ENCODE measurements at regions not wholly inside any gene's neighbourhood (a gene's known extent, or its start where the extent isn't known, plus 50 kb on each side); places are given as distances from the start of the nearest gene placed in this dataset.

DNA sequence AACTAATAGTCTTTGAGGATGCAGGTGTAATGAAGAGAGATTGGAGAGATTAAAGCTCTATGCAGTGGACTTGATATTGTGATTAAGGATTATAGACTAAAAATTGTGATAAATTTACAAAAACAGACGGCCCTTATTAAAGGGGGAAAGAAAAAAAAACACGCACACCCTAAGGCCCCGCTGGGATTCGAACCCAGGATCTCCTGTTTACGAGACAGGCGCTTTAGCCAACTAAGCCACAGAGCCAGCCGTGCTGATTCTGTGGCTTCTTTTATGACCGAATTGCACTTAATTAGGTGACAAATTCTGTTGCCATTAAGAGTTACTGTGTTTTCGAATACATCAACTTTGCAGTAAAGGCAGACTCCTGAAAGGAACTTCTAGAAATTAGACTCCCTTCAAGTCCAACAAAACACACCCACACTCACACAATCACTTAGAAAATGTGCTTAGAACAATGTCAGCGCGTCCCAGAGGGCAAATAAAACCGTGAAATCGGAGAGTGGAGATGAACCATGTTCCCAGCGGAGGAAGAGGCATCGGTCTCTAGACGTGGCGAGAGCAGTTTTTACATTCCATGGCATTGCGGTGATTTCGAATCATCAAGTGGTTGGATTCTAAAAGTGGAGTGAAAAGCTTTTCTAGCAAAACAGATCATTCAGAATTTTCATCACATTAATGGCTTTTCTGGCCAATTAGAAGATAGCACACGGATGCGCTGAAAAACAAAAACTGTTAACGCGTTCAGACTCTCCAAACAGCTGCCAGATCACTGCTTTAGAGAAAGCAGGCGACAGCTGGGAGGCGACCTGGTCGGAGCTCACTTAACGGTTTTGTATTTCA is 122.6 kb downstream of the GPX5 start:
- DNase-seq: peak; percentile 41
- peak overlapping the region; percentile 83 for H3K4me3 ChIP-seq
- no peaks in the 10 kb centered on the region for H3K9me3 ChIP-seq
- H3K36me3 ChIP-seq: no peaks in the 10 kb centered on the region
- H3K27me3 ChIP-seq: no peaks in the 10 kb centered on the region

DNA sequence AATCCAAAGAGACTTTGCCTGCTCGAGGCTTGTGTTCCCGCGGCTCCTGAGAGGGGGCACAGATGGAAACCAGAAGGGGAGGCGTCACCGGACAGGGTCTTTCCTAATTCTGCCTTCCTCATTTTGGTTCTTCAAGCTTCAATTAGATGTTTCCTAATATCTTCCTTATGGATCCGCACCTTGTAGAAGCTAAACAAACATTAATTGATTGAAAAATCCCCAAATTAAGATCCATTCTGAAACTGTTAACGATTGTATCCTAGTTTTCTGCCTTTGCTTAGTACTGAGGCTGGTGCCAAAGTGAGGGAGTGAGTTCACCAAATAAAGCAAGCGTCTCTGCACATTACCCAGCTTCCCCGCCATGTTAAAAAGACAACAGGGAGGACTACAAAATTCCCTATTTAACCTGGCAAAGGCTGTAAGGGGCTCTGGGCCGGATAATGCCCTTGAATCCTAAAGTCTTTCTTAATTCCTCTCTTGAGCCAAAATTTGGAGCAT is 123.2 kb downstream of the GPX5 start:
- Histone ChIP-seq H3K9me3 (no peaks in the 10 kb centered on the region), H3K36me3 (no peaks in the 10 kb centered on the region), H3K4me3 (peak overlapping the region; percentile 83), H3K27me3 (no peaks in the 10 kb centered on the region)
- peak; percentile 34 for DNase-seq

DNA sequence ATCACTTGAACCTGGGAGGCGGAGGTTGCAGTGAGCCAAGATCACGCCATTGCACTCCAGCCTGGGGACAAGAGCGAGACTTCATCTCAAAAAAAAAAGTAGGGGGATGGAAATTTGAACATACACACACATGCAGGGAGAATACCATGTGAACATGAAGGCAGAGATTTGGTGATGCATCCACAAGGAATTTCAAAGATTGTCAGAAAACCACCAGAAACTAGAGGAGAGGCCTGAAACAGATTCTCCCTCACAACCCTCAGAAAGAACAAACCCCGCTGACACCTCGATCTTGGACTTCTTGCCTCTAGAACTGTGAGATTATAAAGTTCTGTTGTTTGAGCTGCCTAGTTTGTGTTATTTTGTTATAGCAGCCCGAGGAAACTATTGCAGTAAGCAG is 125.5 kb downstream of the GPX5 start:
- DNase-seq: no peak
- Histone ChIP-seq H3K36me3 (no peaks in the 10 kb centered on the region), H3K27me3 (no peaks in the 10 kb centered on the region), H3K9me3 (no peaks in the 10 kb centered on the region), H3K4me3 (no peak overlapping the region)

DNA sequence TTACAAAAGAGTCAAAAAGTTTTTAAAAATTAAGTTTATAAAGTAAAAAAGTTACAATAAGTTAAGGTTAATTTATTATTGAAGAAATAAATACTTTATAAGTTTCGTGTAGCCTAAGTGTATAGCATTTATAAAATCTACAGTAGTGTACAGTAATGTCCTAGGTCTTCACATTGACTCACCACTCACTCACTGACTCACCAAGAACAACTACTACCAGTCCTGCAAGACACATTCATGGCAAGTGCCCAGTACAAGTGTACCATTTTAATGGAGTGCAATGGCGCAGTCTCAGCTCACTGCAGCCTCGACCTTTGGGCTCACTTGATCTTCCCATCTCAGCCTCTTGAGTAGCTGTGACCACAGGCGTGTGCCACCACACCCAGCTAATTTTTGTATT is 128.2 kb downstream of the GPX5 start:
- Histone ChIP-seq H3K4me3 (no peak overlapping the region), H3K36me3 (no peaks in the 10 kb centered on the region), H3K9me3 (no peaks in the 10 kb centered on the region), H3K27me3 (no peaks in the 10 kb centered on the region)
- no peak for DNase-seq

DNA sequence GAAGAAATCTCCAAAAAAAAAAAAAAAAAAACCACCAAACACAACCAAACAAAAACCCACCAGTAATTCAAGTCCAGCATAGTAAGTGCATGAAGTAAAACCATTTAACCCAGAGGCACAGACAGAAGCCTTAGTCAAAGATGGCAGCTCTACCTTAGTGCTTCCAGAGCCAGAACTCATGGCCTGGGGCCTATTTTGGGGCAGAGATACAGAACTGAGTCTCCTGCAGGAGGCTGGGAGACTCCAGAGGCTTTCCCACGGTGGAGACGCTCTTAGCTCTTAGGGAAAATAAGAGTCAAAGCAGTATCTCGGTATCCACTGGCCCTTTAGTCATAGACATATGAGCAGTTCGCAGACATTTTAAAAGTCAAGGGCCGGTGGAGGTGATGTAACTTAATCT is 129.5 kb downstream of the GPX5 start:
- no peak for DNase-seq
- H3K36me3 ChIP-seq: no peaks in the 10 kb centered on the region

DNA sequence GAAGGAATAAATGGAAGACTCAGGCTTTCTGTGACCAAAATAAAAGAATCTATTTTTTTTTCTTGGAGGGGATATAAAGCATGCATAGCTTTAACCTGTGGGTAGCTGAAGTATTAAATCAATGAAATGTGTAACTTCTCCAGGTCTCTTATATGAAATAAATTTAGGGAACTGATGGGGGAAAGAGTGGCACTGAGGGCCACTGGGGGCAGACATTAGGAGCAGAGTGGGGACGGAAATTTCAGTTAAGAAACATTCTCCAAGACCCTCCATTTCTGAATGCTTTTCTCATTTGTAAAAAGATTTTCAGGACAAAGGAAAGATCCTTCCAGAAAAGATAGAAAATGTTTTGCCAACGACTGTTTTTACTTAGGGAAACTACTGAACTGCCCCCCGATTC is 131.0 kb downstream of the GPX5 start:
- Histone ChIP-seq H3K27me3 (no peaks in the 10 kb centered on the region), H3K9me3 (no peaks in the 10 kb centered on the region), H3K36me3 (no peaks in the 10 kb centered on the region), H3K4me3 (peak overlapping the region; percentile 56)
- no peak for DNase-seq

More for the DNA sequence above, 129.5 kb downstream of the GPX5 start:
- Histone ChIP-seq H3K27me3 (no peaks in the 10 kb centered on the region), H3K4me3 (no peak overlapping the region), H3K9me3 (no peaks in the 10 kb centered on the region)

DNA sequence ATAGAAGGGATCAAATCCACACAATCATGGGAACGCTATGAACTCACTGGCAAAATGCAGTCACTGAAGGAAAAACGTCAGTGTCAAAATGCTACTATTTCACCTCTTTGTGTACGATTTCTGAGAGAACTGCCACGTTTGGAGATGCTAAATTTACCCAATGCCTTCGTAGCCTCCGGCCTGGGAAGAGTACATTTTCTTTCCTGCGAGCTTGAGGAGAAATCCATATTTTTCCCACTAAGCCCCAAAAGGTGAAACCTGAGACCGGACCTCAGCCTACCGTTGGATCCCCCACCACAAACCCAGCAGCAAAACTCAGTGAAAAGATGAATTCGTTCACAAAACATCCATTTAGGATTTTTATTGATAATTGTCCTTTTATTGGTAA is 131.7 kb downstream of the GPX5 start:
- DNase-seq: no peak
- peak overlapping the region; percentile 56 for H3K4me3 ChIP-seq
- H3K9me3 ChIP-seq: no peaks in the 10 kb centered on the region
- no peaks in the 10 kb centered on the region for H3K36me3 ChIP-seq
- H3K27me3 ChIP-seq: no peaks in the 10 kb centered on the region

DNA sequence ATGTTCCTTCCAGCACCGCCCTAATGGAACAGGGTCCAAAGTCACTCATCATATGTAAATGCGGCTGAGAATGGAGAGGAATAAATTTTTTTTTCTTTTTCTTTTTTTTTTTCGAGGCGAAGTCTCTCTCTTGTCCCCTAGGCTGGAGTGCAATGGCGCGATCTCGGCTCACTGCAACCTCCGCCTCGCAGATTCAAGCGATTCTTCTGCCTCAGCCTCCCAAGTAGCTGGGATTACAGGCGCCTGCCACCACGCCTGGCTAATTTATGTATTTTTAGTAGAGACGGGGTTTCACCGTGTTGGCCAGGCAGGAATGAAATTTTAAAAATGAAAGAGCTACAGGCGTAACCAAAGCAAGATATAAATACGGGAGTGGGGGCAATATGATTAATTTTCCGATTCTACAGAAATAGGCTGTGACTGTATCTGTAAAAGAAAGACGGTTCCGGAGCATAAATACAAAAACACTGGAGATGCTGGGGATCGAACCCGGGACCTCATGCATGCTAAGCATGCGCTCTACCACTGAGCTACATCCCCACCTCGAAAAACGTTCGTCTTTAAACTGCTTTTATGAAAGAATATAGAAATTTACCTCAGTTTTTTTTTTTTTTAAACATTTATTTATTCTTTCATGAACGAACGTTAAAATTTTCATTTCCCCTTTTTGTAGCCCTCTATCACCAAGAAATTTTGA is 132.2 kb downstream of the GPX5 start:
- no peaks in the 10 kb centered on the region for H3K27me3 ChIP-seq
- H3K9me3 ChIP-seq: no peaks in the 10 kb centered on the region
- peak; percentile 27 for DNase-seq
- peak overlapping the region; percentile 56 for H3K4me3 ChIP-seq
- no peaks in the 10 kb centered on the region for H3K36me3 ChIP-seq

DNA sequence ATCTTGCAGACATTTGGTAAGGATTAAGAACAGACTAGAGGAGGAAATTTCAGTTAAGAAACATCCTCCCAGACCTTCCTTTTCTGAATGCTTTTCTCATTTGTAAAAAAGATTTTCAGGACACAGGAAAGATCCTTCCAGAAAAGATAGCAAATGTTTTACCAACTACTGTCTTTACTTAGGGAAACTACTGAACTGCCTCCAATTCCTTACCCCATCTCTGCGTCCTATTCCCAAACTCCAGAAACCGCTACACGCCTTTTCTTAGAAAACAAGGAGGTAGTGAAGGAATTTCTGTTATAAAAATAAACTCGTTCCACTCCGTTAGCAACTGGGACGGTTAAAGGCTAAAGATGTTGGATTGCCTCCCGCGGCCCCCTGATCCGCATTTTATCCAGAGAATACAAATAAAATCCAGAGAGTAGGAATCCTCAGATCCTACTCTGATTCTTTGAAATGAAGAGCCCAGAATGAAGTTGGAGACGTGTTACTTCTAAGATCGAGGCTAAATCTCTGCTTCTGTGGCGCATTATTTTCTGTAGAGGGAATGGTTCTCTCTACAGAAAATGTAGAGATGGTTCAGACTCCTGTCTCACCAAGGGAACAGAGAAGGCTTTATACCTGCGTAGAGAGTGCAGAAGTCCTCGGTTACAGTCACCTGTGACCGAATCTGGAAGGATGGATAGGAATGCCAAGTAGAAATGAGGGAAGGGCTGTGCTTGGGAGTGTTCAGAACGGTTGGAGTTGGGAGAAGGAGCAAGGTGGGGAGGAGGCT is 133.0 kb downstream of the GPX5 start:
- no peak for DNase-seq
- Histone ChIP-seq H3K36me3 (no peaks in the 10 kb centered on the region), H3K9me3 (no peaks in the 10 kb centered on the region), H3K4me3 (peak overlapping the region; percentile 56), H3K27me3 (no peaks in the 10 kb centered on the region)

DNA sequence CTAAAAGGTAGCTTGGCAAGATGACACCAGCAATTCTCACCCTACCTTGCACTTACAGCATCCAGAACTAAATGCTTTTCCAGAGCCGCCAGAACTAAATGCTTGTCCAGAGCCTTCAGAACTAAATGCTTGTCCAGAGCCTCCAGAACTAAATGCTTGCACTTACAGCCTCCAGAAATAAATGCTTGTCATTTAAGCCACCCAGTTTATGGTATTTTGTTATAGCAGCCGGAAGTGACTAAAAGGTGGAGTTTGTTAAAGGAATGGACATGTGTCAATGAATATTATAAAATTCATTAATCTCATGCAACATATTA is 133.5 kb downstream of the GPX5 start:
- no peaks in the 10 kb centered on the region for H3K9me3 ChIP-seq
- no peak for DNase-seq
- H3K4me3 ChIP-seq: peak overlapping the region; percentile 56
- H3K27me3 ChIP-seq: no peaks in the 10 kb centered on the region
- H3K36me3 ChIP-seq: no peaks in the 10 kb centered on the region

DNA sequence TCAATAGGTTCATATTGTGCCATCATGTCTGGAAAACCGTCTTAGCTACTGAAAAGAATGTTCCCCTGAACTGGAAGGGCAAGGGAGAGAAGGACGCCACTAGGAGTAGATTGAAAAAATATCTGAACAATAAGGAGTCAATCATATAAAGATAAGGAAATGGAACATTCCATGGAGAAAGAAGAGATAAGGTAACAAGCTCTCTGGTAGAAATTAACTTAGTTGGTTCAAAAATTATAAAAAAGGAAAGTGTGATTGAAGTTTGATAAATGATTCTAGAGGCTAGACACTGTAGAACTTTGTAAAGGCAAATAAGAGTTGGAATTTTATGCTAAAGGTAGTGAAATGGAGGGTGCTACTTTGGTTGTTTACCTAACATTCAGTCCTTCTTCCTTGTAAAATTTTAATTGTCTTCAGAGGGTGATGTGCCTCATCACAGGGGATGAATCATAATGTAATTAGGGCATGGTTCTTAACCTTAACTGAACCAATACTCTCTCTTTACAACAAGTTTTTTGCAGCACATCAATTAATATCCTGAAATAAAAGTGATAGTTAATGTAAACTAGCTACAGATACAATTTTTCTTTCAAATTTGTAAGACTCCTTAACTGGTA is 135.5 kb downstream of the GPX5 start:
- H3K9me3 ChIP-seq: no peaks in the 10 kb centered on the region
- H3K4me3 ChIP-seq: no peak overlapping the region
- no peak for DNase-seq
- no peaks in the 10 kb centered on the region for H3K36me3 ChIP-seq
- H3K27me3 ChIP-seq: no peaks in the 10 kb centered on the region

DNA sequence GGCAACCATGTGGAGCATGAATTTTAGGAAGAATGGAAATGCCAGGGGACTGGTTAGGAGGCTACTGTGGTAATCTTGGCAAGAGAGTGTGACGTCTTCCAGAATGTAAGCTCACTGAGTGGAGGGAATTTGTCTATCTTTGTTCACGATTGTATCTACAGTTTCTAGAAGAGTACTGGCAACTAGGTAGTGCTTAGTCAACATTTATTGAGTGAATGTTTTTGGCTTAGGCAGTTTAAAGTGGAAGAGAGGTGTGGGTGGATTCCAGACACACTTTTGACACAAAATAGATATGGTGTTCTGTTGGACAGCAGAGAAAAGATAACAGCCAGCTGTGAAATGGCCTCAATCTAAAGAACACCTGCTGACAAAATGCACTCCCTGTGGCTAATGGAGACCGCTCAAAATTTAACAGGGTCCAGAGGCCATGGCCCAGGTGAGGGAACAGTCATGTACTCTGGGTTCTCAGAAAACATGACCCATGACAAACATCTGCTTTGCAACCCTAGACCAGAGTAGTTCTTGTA is 139.3 kb downstream of the GPX5 start:
- no peak overlapping the region for H3K4me3 ChIP-seq
- H3K27me3 ChIP-seq: no peaks in the 10 kb centered on the region
- DNase-seq: no peak
- no peaks in the 10 kb centered on the region for H3K36me3 ChIP-seq
- H3K9me3 ChIP-seq: no peaks in the 10 kb centered on the region

DNA sequence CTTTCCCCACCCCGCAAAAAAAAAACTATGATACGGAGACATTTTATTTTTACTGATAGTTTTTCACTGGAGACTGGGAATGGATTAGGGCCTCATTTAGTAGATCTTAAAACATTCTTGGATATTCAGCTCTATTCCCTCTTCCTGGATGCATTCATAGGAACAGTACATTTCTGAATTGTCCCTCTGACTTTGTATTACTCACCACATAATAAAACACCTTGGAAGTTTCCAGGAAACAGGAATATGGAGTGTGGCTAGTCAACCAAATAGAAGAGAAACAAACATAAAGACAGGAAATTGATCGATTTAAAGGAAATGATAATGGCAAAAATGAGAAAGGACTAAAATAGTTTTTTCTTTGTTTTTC is 147.7 kb downstream of the GPX5 start:
- DNase-seq: no peak
- no peaks in the 10 kb centered on the region for H3K36me3 ChIP-seq
- H3K9me3 ChIP-seq: no peaks in the 10 kb centered on the region
- H3K27me3 ChIP-seq: no peaks in the 10 kb centered on the region
- peak overlapping the region; percentile 53; the same call in 1 of the 2 replicates for H3K4me3 ChIP-seq

DNA sequence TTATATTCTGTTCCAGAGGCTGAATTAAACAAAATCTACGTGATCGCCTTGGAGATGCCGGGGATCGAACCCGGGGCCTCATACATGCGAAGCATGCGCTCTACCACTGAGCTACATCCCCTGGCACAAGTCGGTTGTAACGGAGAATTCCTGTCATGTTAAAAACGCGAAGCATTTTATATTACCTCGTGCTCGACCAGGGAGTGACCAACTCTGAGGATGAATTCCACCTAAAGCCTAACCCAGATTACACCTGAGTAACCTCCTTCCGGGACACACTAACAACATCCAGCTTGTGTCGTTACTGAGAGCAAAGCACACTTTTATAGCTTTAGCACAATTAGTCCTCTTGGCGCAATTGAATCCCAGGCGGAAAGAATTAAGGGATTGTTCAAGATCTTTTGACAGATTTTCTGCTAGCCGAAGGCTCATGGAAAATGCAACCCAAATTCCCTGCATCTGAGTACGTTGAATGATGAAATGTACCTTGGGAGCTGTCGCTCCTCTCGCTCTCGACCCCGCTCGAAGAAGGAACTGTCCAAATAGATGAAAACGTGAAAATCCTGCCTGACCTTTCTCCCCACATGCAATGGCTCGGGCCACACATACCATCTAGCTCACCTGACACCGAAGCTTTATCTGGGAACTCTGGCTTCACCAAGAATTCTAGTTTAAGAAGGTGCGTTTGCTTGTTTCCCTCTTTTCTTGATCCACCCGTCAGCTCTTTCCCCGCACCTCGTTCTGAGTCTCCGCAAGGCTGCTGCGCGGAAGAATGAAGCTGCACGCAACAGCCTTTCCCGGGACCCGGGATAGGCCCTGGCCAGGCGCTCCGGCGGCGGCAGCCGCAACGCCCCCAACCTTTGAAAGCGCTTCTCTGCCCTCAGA is 148.3 kb downstream of the GPX5 start:
- H3K9me3 ChIP-seq: no peaks in the 10 kb centered on the region
- DNase-seq: peak; percentile 32

DNA sequence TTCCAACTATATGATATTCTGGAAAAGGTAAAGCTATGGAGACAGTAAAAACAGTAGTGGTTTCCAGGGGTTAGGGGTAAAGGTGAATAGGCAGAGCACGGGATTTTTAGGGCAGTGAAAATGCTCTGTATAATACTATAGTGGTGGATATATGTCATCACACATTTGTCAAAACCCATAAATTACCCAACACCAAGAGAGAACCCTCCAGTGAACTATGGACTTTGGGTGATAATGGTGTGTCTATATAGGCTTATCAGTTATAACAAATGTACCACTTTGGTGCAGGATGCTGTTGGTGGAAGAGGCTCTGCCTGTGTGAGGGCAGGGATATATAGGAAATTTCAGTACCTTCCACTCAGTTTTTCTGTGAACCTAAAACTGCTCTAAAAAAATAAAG is 149.9 kb downstream of the GPX5 start:
- Histone ChIP-seq H3K27me3 (no peaks in the 10 kb centered on the region), H3K4me3 (no peak overlapping the region), H3K36me3 (no peaks in the 10 kb centered on the region), H3K9me3 (no peaks in the 10 kb centered on the region)
- DNase-seq: no peak

More for the DNA sequence above, 148.3 kb downstream of the GPX5 start:
- Histone ChIP-seq H3K27me3 (no peaks in the 10 kb centered on the region), H3K4me3 (peak overlapping the region; percentile 53), H3K36me3 (no peaks in the 10 kb centered on the region)

DNA sequence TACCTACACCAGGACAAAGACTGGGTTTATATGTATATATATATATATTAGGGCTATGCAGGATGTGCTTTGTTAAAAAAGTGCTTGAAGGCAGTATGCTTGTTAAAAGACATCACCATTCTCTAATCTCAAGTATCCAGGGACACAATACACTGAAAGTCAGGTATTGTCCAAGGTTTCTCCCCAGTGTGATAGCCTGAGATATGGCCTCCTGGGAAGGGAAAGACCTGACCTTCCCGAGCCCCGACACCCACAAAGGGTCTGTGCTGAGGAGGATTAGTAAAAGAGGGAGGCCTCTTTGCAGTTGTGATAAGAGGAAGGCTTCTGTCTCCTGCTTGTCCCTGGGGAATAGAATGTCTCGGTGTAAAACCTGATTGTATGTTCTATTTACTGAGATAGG is 156.9 kb downstream of the GPX5 start:
- H3K4me3 ChIP-seq: no peak overlapping the region
- H3K9me3 ChIP-seq: no peaks in the 10 kb centered on the region
- no peaks in the 10 kb centered on the region for H3K36me3 ChIP-seq
- DNase-seq: no peak
- H3K27me3 ChIP-seq: no peaks in the 10 kb centered on the region

All from MG63 (cell line).